ENCODE measurements at regions not wholly inside any gene's neighbourhood (a gene's known extent, or its start where the extent isn't known, plus 50 kb on each side); places are given as distances from the start of the nearest gene placed in this dataset.

DNA sequence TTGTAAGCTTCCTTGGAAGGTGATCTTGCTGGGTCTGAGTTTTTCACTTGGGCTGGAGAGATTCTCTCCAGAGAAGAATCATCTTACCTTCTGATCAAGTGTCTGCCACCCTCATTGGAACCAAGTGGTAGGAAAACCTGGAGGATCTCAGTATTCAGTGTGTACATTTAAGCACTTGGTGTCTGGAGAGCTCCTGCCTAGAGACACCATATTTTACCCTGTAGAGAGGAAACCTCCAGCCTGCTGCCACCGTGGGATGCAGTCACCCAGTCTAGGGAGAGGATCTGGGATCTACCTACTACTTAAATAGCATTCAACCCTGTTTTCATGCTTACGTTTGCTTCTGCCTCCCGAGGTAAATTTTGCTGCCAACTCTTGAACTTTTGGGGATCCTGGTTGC lies 274.3 kb downstream of the SV2B start:
- TF ChIP-seq JUND (IDR thresholded peaks at IDR 0.05) (no peak), HNF4A (conservative IDR thresholded peaks at IDR 0.05) (no peak), TAF1 (conservative IDR thresholded peaks at IDR 0.05) (no peak), MAX (IDR thresholded peaks at IDR 0.05) (no peak)
- TF ChIP-seq, protein P1, sequence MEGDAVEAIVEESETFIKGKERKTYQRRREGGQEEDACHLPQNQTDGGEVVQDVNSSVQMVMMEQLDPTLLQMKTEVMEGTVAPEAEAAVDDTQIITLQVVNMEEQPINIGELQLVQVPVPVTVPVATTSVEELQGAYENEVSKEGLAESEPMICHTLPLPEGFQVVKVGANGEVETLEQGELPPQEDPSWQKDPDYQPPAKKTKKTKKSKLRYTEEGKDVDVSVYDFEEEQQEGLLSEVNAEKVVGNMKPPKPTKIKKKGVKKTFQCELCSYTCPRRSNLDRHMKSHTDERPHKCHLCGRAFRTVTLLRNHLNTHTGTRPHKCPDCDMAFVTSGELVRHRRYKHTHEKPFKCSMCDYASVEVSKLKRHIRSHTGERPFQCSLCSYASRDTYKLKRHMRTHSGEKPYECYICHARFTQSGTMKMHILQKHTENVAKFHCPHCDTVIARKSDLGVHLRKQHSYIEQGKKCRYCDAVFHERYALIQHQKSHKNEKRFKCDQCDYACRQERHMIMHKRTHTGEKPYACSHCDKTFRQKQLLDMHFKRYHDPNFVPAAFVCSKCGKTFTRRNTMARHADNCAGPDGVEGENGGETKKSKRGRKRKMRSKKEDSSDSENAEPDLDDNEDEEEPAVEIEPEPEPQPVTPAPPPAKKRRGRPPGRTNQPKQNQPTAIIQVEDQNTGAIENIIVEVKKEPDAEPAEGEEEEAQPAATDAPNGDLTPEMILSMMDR (IDR thresholded peaks at IDR 0.05; ENCODE audit: low read depth, low read length, missing input control), result no peak
- TF ChIP-seq, protein P2, sequence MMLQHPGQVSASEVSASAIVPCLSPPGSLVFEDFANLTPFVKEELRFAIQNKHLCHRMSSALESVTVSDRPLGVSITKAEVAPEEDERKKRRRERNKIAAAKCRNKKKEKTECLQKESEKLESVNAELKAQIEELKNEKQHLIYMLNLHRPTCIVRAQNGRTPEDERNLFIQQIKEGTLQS (IDR thresholded peaks at IDR 0.05), result no peak
- TF ChIP-seq, protein P3, sequence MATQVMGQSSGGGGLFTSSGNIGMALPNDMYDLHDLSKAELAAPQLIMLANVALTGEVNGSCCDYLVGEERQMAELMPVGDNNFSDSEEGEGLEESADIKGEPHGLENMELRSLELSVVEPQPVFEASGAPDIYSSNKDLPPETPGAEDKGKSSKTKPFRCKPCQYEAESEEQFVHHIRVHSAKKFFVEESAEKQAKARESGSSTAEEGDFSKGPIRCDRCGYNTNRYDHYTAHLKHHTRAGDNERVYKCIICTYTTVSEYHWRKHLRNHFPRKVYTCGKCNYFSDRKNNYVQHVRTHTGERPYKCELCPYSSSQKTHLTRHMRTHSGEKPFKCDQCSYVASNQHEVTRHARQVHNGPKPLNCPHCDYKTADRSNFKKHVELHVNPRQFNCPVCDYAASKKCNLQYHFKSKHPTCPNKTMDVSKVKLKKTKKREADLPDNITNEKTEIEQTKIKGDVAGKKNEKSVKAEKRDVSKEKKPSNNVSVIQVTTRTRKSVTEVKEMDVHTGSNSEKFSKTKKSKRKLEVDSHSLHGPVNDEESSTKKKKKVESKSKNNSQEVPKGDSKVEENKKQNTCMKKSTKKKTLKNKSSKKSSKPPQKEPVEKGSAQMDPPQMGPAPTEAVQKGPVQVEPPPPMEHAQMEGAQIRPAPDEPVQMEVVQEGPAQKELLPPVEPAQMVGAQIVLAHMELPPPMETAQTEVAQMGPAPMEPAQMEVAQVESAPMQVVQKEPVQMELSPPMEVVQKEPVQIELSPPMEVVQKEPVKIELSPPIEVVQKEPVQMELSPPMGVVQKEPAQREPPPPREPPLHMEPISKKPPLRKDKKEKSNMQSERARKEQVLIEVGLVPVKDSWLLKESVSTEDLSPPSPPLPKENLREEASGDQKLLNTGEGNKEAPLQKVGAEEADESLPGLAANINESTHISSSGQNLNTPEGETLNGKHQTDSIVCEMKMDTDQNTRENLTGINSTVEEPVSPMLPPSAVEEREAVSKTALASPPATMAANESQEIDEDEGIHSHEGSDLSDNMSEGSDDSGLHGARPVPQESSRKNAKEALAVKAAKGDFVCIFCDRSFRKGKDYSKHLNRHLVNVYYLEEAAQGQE (IDR thresholded peaks at IDR 0.05), result no peak
